IPS DF 19.7 (cell line): ENCODE measurements at regions not wholly inside any gene's neighbourhood (a gene's known extent, or its start where the extent isn't known, plus 50 kb on each side); places are given as distances from the start of the nearest gene placed in this dataset.

ENCODE experiments used
- DNase-seq: peaks from one replicate; pipeline ENCODE4 v3.0.0-alpha.2; 2013; ENCODE audit warnings: low read depth, low spot score

- DNase-seq, result no peak
Observed at GRCh38 chr5:7012057-7012456, 298.8 kb downstream of the TENT4A start.

GRCh38 chr5:7014611-7015010, 301.4 kb downstream of the TENT4A start:
- no peak for DNase-seq

GRCh38 chr5:7015586-7016256, 302.5 kb downstream of the TENT4A start:
- DNase-seq, result peak; percentile 40

- DNase-seq, result no peak
Observed at GRCh38 chr5:7016999-7017747, 303.9 kb downstream of the TENT4A start.

- no peak for DNase-seq
Observed at GRCh38 chr5:7018198-7018597, 305.0 kb downstream of the TENT4A start.

- DNase-seq, result no peak
Observed at GRCh38 chr5:7018601-7019000, 305.4 kb downstream of the TENT4A start.

- DNase-seq, result no peak
Observed at GRCh38 chr5:7036192-7036835, 323.1 kb downstream of the TENT4A start.

GRCh38 chr5:7039074-7039473, 325.8 kb downstream of the TENT4A start:
- DNase-seq, result no peak

- DNase-seq, result no peak
Observed at GRCh38 chr5:7040111-7040510, 326.9 kb downstream of the TENT4A start.

GRCh38 chr5:7043797-7044196, 330.6 kb downstream of the TENT4A start:
- no peak for DNase-seq

GRCh38 chr5:7047511-7048261, 334.5 kb downstream of the TENT4A start:
- no peak for DNase-seq

- DNase-seq, result no peak
Observed at GRCh38 chr5:7050986-7051385, 337.8 kb downstream of the TENT4A start.

- DNase-seq, result no peak
Observed at GRCh38 chr5:7053125-7053524, 339.9 kb downstream of the TENT4A start.

- DNase-seq, result no peak
Observed at GRCh38 chr5:7053528-7054209, 340.4 kb downstream of the TENT4A start.

- no peak for DNase-seq
Observed at GRCh38 chr5:7066471-7067235, 329.3 kb upstream of the ADCY2 start.

GRCh38 chr5:7068156-7068555, 327.8 kb upstream of the ADCY2 start:
- no peak for DNase-seq

- DNase-seq, result no peak
Observed at GRCh38 chr5:7068899-7069298, 327.0 kb upstream of the ADCY2 start.

GRCh38 chr5:7072188-7072587, 323.8 kb upstream of the ADCY2 start:
- no peak for DNase-seq

GRCh38 chr5:7073666-7074065, 322.3 kb upstream of the ADCY2 start:
- DNase-seq, result no peak

GRCh38 chr5:7074176-7074575, 321.8 kb upstream of the ADCY2 start:
- DNase-seq, result no peak

GRCh38 chr5:7075470-7075869, 320.5 kb upstream of the ADCY2 start:
- no peak for DNase-seq
